Heart right ventricle (tissue), 16 donors: ENCODE measurements at regions not wholly inside any gene's neighbourhood (a gene's known extent, or its start where the extent isn't known, plus 50 kb on each side); places are given as distances from the start of the nearest gene placed in this dataset.
A peak's percentile ranks its signal among the peaks of the same experiment; 100 is the strongest.

ENCODE experiments used
- ATAC-seq, 8 donors: fragments of 200-7000 bp; cut with Tn5 transposase; one replicate each; pipeline ENCODE4 v1.9.1; 2020; ENCODE audit warnings: mild to moderate bottlenecking in 8 of 8, moderate library complexity in 8 of 8, moderate number of reproducible peaks in 1 of 8
- DNase-seq, 2 donors: peaks; one replicate each; pipeline ENCODE4 v3.0.0-alpha.2; 2020
- H3K27ac ChIP-seq, 10 donors: fragments of 200-600 bp; sonication (generic) in 2 of 10; one replicate each; pipeline versions ENCODE4 v1.5.0 to v1.8.0; 2020 to 2022; ENCODE audit warnings: mild to moderate bottlenecking in 3 of 10
- H3K27me3 ChIP-seq, 7 donors: fragments of 200-600 bp; one replicate each; pipeline ENCODE4 v1.8.0; 2021 to 2022; ENCODE audit warnings: mild to moderate bottlenecking in 2 of 7
- H3K36me3 ChIP-seq, 9 donors: fragments of 200-600 bp; sonication (generic) in 1 of 9; one replicate each; pipeline versions ENCODE4 v1.5.0 to v1.8.0; 2020 to 2022; ENCODE audit warnings: mild to moderate bottlenecking in 2 of 9
- H3K4me1 ChIP-seq, 9 donors: fragments of 200-600 bp; sonication (generic) in 1 of 9; one replicate each; pipeline versions ENCODE4 v1.5.0 to v1.8.0; 2020 to 2022; ENCODE audit warnings: mild to moderate bottlenecking in 4 of 9
- H3K4me3 ChIP-seq, 10 donors: fragments of 200-600 bp; sonication (generic) in 2 of 10; one replicate each; pipeline versions ENCODE4 v1.5.0 to v1.8.0; 2020 to 2022; ENCODE audit warnings: mild to moderate bottlenecking in 7 of 10, moderate library complexity in 2 of 10
- H3K9me3 ChIP-seq, 11 donors: fragments of 200-600 bp in 10 of 11; sonication (generic) in 2 of 11; one replicate each; pipeline versions ENCODE4 v1.5.0 to v1.8.0; 2013 to 2022; ENCODE audit warnings: mild to moderate bottlenecking in 2 of 11, control low read depth in 1 of 11, moderate library complexity in 1 of 11
- WGBS, 2 donors: extraction: QIAGEN DNeasy Blood & Tissue Kit; methylation state at CpG; one replicate each; pipeline ENCODE4 v1.1.7; 2013; ENCODE audit warnings: inconsistent platforms in 1 of 2; 5-methylcytosine and 5-hydroxymethylcytosine counted together
- intact Hi-C, 10 donors: fragments of 100-400 bp; cut with DNase I; formaldehyde crosslinking; loops; one replicate each; pipeline versions ENCODE4 v1.11.1 to v1.14.2; 2022
- TF ChIP-seq, protein P1 (sequence below), 9 donors: fragments of 200-600 bp; sonication (generic) in 2 of 9; IDR thresholded peaks; one replicate each; pipeline versions ENCODE4 v1.5.0 to v1.8.0; 2021 to 2022; ENCODE audit warnings: antibody characterized with exemption in 9 of 9, mild to moderate bottlenecking in 5 of 9, moderate library complexity in 1 of 9
- donor health status: Arrhythmogenic right ventricular cardiomyopathy.
- donor health status: ischemic (EF 13 %, LVEDD 7.1; RV severe dilation, severe dysfunction).
- donor health status: healthy with polysubstance abuse.
- donor health status: DM: no; HTN: yes; CAD: no.
- donor health status: DM: no; HTN: no; CAD: no.
- donor health status: ischemic (EF 25% LVEDD 6.9; RV normal size, moderate dysfunction).
- donor health status: ischemic (EF 25% LVEDD 5.7; RV mildly dilated, moderate dysfunction).
- donor health status: healthy.
- donor health status: DM: yes; HTN: yes; CAD: no.
- donor health status: Ischemic cardiomyopathy.
- donor health status: ischemic (EF 35%, LVEDD 5.7; RV mildly dilated, moderate dysfunction).
- donor health status: nonischemic (EF 11% LVEDD 7.7; RV severe dilation, severe dysfunction).
- donor health status: DM: yes; HTN: yes; CAD: no.
- donor health status: PGD.
- donor health status: ischemic (EF 29% LVEDD 5.4; RV normal size, mild dysfunction).
- donor health status: nonischemic (EF 23%, LVEDD 6.1; RV moderate dilation, normal function).

DNA sequence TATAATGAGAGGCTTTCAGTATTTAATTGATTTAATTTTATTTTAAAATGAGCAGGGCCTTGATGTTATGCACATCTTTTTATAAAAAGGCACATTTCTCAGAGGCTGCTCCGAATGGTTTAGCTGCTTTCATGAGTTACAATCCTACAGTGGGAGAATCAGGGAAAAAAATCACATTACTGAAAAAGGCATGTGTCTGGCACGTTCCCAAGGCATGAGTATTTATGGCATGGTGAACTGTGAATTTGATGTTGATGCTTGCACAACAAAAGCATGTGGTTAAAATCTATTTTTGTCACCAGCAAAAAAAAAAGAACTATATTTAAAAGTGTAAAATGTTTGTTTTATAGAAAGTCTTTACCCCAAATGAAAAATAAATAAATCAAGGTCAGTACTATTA, 485.2 kb upstream of the ROBO2 start:
- no peak for DNase-seq
- no peaks in the 10 kb centered on the region for H3K36me3 ChIP-seq
- peaks cover 0 to 17% (median 0%) of the 10 kb centered on the region in 11 donors for H3K9me3 ChIP-seq
- no peak overlapping the region for H3K27ac ChIP-seq
- TF ChIP-seq, protein P1, sequence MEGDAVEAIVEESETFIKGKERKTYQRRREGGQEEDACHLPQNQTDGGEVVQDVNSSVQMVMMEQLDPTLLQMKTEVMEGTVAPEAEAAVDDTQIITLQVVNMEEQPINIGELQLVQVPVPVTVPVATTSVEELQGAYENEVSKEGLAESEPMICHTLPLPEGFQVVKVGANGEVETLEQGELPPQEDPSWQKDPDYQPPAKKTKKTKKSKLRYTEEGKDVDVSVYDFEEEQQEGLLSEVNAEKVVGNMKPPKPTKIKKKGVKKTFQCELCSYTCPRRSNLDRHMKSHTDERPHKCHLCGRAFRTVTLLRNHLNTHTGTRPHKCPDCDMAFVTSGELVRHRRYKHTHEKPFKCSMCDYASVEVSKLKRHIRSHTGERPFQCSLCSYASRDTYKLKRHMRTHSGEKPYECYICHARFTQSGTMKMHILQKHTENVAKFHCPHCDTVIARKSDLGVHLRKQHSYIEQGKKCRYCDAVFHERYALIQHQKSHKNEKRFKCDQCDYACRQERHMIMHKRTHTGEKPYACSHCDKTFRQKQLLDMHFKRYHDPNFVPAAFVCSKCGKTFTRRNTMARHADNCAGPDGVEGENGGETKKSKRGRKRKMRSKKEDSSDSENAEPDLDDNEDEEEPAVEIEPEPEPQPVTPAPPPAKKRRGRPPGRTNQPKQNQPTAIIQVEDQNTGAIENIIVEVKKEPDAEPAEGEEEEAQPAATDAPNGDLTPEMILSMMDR (IDR thresholded peaks at IDR 0.05): no peak
- no peak overlapping the region for H3K4me3 ChIP-seq
- ATAC-seq: peak in 1 of 8 donors; percentile 29
- peaks cover 0 to 7% (median 0%) of the 10 kb centered on the region in 9 donors for H3K4me1 ChIP-seq
- intact Hi-C loops: no loop called here
- H3K27me3 ChIP-seq: no peaks in the 10 kb centered on the region
- 19 to 20% methylated on average over 2 of the region's 2 CpGs for WGBS, 2 donors

DNA sequence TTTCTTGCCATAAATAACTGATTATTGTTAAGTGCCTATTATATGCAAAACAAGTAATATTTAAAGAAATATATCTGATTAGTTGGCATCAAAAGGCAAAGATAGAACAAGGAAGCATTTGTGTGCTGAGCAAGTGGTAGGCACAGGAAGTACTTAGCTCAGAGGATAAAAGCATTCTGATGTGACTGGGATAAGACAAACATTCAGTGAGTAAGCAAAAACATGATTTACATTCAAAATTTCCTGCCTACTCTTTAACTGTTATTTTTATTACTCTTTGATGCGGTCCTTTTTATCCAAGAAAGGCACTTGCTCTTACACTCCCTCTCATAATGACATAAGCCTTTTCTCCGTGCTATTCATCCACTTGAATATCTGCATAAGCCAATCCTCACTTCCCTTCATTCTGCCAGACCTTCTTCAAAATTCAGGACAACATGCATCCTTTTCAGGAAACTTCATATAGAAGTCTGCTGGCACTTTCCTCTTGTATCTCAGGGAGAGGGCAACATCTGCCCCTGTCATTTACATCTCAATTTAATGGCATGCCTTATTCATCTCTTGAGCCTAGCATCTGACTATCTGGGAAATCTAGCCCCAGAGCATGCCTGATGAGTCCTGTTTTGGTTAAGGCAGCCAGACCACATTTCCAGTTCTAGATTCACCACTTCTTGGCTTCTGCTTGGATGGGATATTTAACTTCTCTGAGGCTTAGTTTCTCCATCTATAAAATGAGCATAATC, 478.2 kb upstream of the ROBO2 start:
- ATAC-seq: no peak
- no peaks in the 10 kb centered on the region for H3K36me3 ChIP-seq
- no peaks in the 10 kb centered on the region for H3K9me3 ChIP-seq
- no peak overlapping the region for H3K4me3 ChIP-seq
- DNase-seq: no peak
- H3K27me3 ChIP-seq: no peaks in the 10 kb centered on the region
- TF ChIP-seq, protein P1 (IDR thresholded peaks at IDR 0.05): no peak
- H3K27ac ChIP-seq: no peak overlapping the region
- WGBS, 2 donors: 35 to 62% methylated on average over 2 of the region's 2 CpGs
- H3K4me1 ChIP-seq: no peaks in the 10 kb centered on the region
- intact Hi-C loops: no loop called here

DNA sequence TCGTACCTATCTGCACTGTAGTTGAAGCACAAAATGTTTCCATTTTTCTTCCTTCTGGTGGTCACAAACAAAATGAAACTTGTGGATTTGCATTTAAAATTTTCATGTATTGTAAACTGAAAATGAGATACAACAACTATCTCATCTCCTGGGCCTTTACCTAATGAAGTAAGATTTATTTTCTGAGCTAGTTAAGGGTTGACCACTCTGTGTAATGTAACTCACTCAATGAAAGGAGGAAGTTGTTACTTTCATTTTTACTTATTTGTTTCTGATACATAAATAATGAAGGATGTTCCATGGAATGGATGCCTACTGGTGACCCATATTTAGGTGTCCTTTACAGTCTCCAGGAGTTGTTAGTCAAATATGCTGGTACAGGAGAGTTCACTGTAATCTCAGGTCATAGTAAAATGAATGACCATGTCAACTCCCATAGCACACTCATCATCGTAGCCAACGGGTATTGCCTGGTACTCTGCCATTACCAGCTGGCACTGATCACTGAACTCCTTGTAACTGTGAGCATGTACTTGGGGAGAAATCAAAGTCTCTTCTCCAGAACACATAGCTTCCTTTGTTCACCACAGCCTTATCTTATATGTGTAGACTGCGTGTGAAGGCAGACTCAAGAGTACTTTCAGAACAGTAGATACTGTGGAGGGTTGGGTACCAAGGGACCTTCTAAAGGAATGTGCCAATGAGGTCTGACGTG, 474.2 kb upstream of the ROBO2 start:
- no peaks in the 10 kb centered on the region for H3K36me3 ChIP-seq
- TF ChIP-seq, protein P1 (IDR thresholded peaks at IDR 0.05): no peak
- no peak overlapping the region for H3K27ac ChIP-seq
- WGBS, 2 donors: 38 to 40% methylated on average over 5 of the region's 5 CpGs
- H3K4me3 ChIP-seq: no peak overlapping the region
- DNase-seq (no peak), ATAC-seq (peak in 5 of 8 donors; percentile 42 to 98 (median 94))
- no peaks in the 10 kb centered on the region for H3K4me1 ChIP-seq
- H3K9me3 ChIP-seq: no peaks in the 10 kb centered on the region
- intact Hi-C loops: no loop called here
- no peaks in the 10 kb centered on the region for H3K27me3 ChIP-seq

- Histone ChIP-seq H3K4me1 (no peaks in the 10 kb centered on the region), H3K36me3 (no peaks in the 10 kb centered on the region), H3K27me3 (no peaks in the 10 kb centered on the region), H3K27ac (no peak overlapping the region), H3K4me3 (no peak overlapping the region), H3K9me3 (no peaks in the 10 kb centered on the region)
- intact Hi-C loops: no loop called here
- whole genome bisulfite sequencing, 2 donors: 39 to 47% methylated on average over 2 of the region's 2 CpGs
- DNase-seq (no peak), ATAC-seq (peak in 2 of 8 donors; percentile 17 to 80)
- TF ChIP-seq, protein P1 (IDR thresholded peaks at IDR 0.05): no peak
These were observed 473.7 kb upstream of the ROBO2 start for GRCh38 chr3:76566211-76566534.
